Motor neuron (in vitro differentiated cells): ENCODE measurements at regions not wholly inside any gene's neighbourhood (a gene's known extent, or its start where the extent isn't known, plus 50 kb on each side); places are given as distances from the start of the nearest gene placed in this dataset.
"Not testable (repeated sequence)": the region's sequence is repeated elsewhere in the genome, so short reads cannot be mapped to it uniquely, and the experiment has no call there.

ENCODE experiments used
- ATAC-seq, 8 experiments: fragments of 200-7000 bp; cut with Tn5 transposase; replicated peaks in 6 of 8; 2 replicates each; pipeline ENCODE4 v1.8.0; 2021; ENCODE audit warnings: mild to moderate bottlenecking in 8 of 8, moderate library complexity in 8 of 8
- H3K27ac ChIP-seq, 2 donors: fragments of 250-450 bp; sonication (Bioruptor Pico); 2 replicates each; pipeline ENCODE4 v1.9.0; 2021; ENCODE audit warnings: antibody characterized with exemption in 2 of 2, mild to moderate bottlenecking in 2 of 2, moderate library complexity in 1 of 2
- H3K4me1 ChIP-seq, 2 donors: fragments of 250-450 bp; sonication (Bioruptor Pico); replicated peaks in 1 of 2; 2 replicates each; pipeline ENCODE4 v1.6.1; 2021; ENCODE audit warnings: antibody characterized with exemption in 2 of 2, mild to moderate bottlenecking in 2 of 2, moderate library complexity in 1 of 2
- H3K4me3 ChIP-seq, 5 donors: fragments of 250-450 bp; sonication (Bioruptor Pico); 2 replicates each; pipeline ENCODE4 v1.9.0; 2021; ENCODE audit warnings: antibody characterized with exemption in 5 of 5, mild to moderate bottlenecking in 5 of 5, moderate library complexity in 4 of 5
- WGBS, 10 experiments: fragments of 450-650 bp; shearing (Covaris generic); methylation state at CpG; one replicate each; pipeline ENCODE4 v1.0.0; 2022; 5-methylcytosine and 5-hydroxymethylcytosine counted together
- in situ Hi-C, 9 experiments: fragments of 400-800 bp; cut with MboI; loops; one replicate each; pipeline ENCODE4 v1.15.0; 2021; ENCODE audit warnings: low sequenced_read_pairs in 9 of 9, low pct_unique_long_range_greater_than_20kb in 2 of 9; ENCODE audit not compliant: unreplicated experiment in 9 of 9

GRCh38 chr12:84186433-84186832, 726.2 kb downstream of the SLC6A15 start:
- in situ Hi-C loops = no loop called here
- no peaks in the 10 kb centered on the region for H3K4me1 ChIP-seq
- no peak for ATAC-seq
- no peak overlapping the region for H3K4me3 ChIP-seq
- 50 to 100% (median 80%) methylated on average over 1 of the region's 1 CpG; no CpG with 5 or more reads in 3 of the 10 experiments for WGBS, 10 experiments
- H3K27ac ChIP-seq = no peak overlapping the region

GRCh38 chr12:84183576-84183975, 729.0 kb downstream of the SLC6A15 start:
- no peak overlapping the region for H3K27ac ChIP-seq
- 71 to 100% (median 88%) methylated on average over 1 to 2 of the region's 2 CpGs; no CpG with 5 or more reads in 1 of the 10 experiments for WGBS, 10 experiments
- in situ Hi-C loops = no loop called here
- no peaks in the 10 kb centered on the region for H3K4me1 ChIP-seq
- no peak overlapping the region for H3K4me3 ChIP-seq
- ATAC-seq = no peak

- in situ Hi-C loops = no loop called here
- WGBS, 10 experiments = 0 to 94% (median 83%) methylated on average over 1 to 3 of the region's 5 CpGs; no CpG with 5 or more reads in 5 of the 10 experiments
Measured at GRCh38 chr12:84174115-84174514, 738.5 kb downstream of the SLC6A15 start.

GRCh38 chr12:84172823-84173424, 739.7 kb downstream of the SLC6A15 start:
- no peak overlapping the region for H3K27ac ChIP-seq
- WGBS, 10 experiments = 38 to 100% (median 69%) methylated on average over 1 to 3 of the region's 4 CpGs; no CpG with 5 or more reads in 1 of the 10 experiments
- in situ Hi-C loops = no loop called here
- H3K4me3 ChIP-seq = no peak overlapping the region
- no peak for ATAC-seq
- H3K4me1 ChIP-seq = no peaks in the 10 kb centered on the region

More at GRCh38 chr12:84174115-84174514, 738.5 kb downstream of the SLC6A15 start:
- H3K27ac ChIP-seq = no peak overlapping the region
- H3K4me3 ChIP-seq = no peak overlapping the region
- ATAC-seq = no peak
- no peaks in the 10 kb centered on the region for H3K4me1 ChIP-seq

- no peak overlapping the region for H3K27ac ChIP-seq
- peaks cover 6% of the 10 kb centered on the region in 2 donors for H3K4me1 ChIP-seq
- peak in 1 of 8 experiments; percentile 25 for ATAC-seq
- WGBS, 10 experiments = 0 to 33% (median 0%) methylated on average over 1 of the region's 1 CpG; no CpG with 5 or more reads in 2 of the 10 experiments
- H3K4me3 ChIP-seq = no peak overlapping the region
- in situ Hi-C loops = no loop called here
Measured at GRCh38 chr12:84166812-84167211, 745.8 kb downstream of the SLC6A15 start.

GRCh38 chr12:84165998-84166571, 746.5 kb downstream of the SLC6A15 start:
- ATAC-seq = no peak
- Histone ChIP-seq H3K27ac (no peak overlapping the region), H3K4me3 (no peak overlapping the region), H3K4me1 (peaks cover 6% of the 10 kb centered on the region in 2 donors)
- in situ Hi-C loops = no loop called here
- WGBS, 10 experiments = 20 to 88% (median 55%) methylated on average over 1 to 2 of the region's 2 CpGs; no CpG with 5 or more reads in 3 of the 10 experiments

- WGBS, 10 experiments = 18 to 100% (median 69%) methylated on average over 2 of the region's 2 CpGs; no CpG with 5 or more reads in 2 of the 10 experiments
- Histone ChIP-seq H3K4me1 (no peaks in the 10 kb centered on the region), H3K4me3 (no peak overlapping the region), H3K27ac (no peak overlapping the region)
- ATAC-seq = no peak
- in situ Hi-C loops = no loop called here
Measured at GRCh38 chr12:84161296-84161695, 751.3 kb downstream of the SLC6A15 start.

GRCh38 chr12:84159260-84159659, 753.3 kb downstream of the SLC6A15 start:
- ATAC-seq = no peak
- WGBS, 10 experiments = 60 to 100% (median 92%) methylated on average over 1 of the region's 1 CpG
- Histone ChIP-seq H3K4me1 (no peaks in the 10 kb centered on the region), H3K27ac (no peak overlapping the region), H3K4me3 (no peak overlapping the region)
- in situ Hi-C loops = no loop called here

- no peaks in the 10 kb centered on the region for H3K4me1 ChIP-seq
- ATAC-seq = no peak
- no peak overlapping the region for H3K4me3 ChIP-seq
- in situ Hi-C loops = no loop called here
- WGBS, 10 experiments = 38 to 93% (median 56%) methylated on average over 1 of the region's 1 CpG; no CpG with 5 or more reads in 2 of the 10 experiments
- H3K27ac ChIP-seq = no peak overlapping the region
Measured at GRCh38 chr12:84157170-84157569, 755.4 kb downstream of the SLC6A15 start.

GRCh38 chr12:84154991-84155930, 757.3 kb downstream of the SLC6A15 start:
- ATAC-seq, H3K4me1 ChIP-seq, H3K4me3 ChIP-seq, H3K27ac ChIP-seq, in situ Hi-C loops: not testable (repeated sequence)
- WGBS, 10 experiments = 21 to 96% (median 84%) methylated on average over 1 to 9 of the region's 30 CpGs; no CpG with 5 or more reads in 2 of the 10 experiments

GRCh38 chr12:84154439-84154990, 758.1 kb downstream of the SLC6A15 start:
- H3K27ac ChIP-seq, H3K4me3 ChIP-seq, in situ Hi-C loops, ATAC-seq, H3K4me1 ChIP-seq: not testable (repeated sequence)
- WGBS, 10 experiments = 40 to 100% (median 88%) methylated on average over 1 to 7 of the region's 15 CpGs; no CpG with 5 or more reads in 3 of the 10 experiments

GRCh38 chr12:84150201-84150600, 762.4 kb downstream of the SLC6A15 start:
- no peaks in the 10 kb centered on the region for H3K4me1 ChIP-seq
- in situ Hi-C loops = no loop called here
- no peak overlapping the region for H3K4me3 ChIP-seq
- WGBS, 10 experiments = 50 to 100% (median 91%) methylated on average over 1 to 3 of the region's 3 CpGs; no CpG with 5 or more reads in 1 of the 10 experiments
- no peak for ATAC-seq
- H3K27ac ChIP-seq = no peak overlapping the region

- no peak for ATAC-seq
- in situ Hi-C loops = no loop called here
- 50 to 92% (median 87%) methylated on average over 1 to 3 of the region's 3 CpGs; no CpG with 5 or more reads in 5 of the 10 experiments for WGBS, 10 experiments
Measured at GRCh38 chr12:84148335-84148734, 764.3 kb downstream of the SLC6A15 start.

More at GRCh38 chr12:84148335-84148734, 764.3 kb downstream of the SLC6A15 start:
- no peak overlapping the region for H3K4me3 ChIP-seq
- no peaks in the 10 kb centered on the region for H3K4me1 ChIP-seq
- no peak overlapping the region for H3K27ac ChIP-seq
